ENCODE measurements at regions not wholly inside any gene's neighbourhood (a gene's known extent, or its start where the extent isn't known, plus 50 kb on each side); places are given as distances from the start of the nearest gene placed in this dataset.

DNA sequence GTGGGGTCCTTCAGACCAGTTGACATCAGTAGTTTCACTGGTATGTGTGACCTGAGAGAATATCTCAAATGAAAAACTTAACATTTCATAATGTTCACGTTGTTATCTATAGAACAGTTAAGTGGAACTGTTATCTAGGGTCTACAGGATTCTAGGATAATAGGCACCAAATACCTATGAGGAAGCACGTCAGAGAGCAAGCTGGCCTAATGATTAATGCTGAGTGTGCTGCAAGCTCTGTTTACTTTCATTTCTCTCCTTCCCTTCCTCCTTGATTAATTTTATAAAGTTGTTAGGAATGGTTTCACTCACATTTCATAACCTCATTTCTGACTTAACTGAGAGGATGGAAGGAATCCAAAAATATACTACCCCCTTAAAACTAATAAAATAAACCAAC, 362.5 kb upstream of the ZNF717 start:
- Histone ChIP-seq H3K4me3 (no peak overlapping the region), H3K27me3 (ENCODE audit: low read depth) (no peaks in the 10 kb centered on the region), H3K4me1 (no peaks in the 10 kb centered on the region), H3K36me3 (no peaks in the 10 kb centered on the region), H3K27ac (no peak overlapping the region), H3K9me3 (peaks cover 13% of the 10 kb centered on the region)
- TF ChIP-seq CTCF (IDR thresholded peaks at IDR 0.05): no peak
- ATAC-seq (no peak), DNase-seq (no peak)
- intact Hi-C loops (cut with DNase I): no loop called here

- DNase-seq (no peak), ATAC-seq (no peak)
- H3K27me3 ChIP-seq (ENCODE audit: low read depth): no peaks in the 10 kb centered on the region
- no peaks in the 10 kb centered on the region for H3K36me3 ChIP-seq
- no peak for TF ChIP-seq CTCF (IDR thresholded peaks at IDR 0.05)
- intact Hi-C loops (cut with DNase I): no loop called here
- no peak overlapping the region for H3K4me3 ChIP-seq
- H3K27ac ChIP-seq: no peak overlapping the region
- H3K9me3 ChIP-seq: peaks cover 13% of the 10 kb centered on the region
- no peaks in the 10 kb centered on the region for H3K4me1 ChIP-seq
Measured at GRCh38 chr3:76152028-76152427, 366.7 kb upstream of the ZNF717 start.

DNA sequence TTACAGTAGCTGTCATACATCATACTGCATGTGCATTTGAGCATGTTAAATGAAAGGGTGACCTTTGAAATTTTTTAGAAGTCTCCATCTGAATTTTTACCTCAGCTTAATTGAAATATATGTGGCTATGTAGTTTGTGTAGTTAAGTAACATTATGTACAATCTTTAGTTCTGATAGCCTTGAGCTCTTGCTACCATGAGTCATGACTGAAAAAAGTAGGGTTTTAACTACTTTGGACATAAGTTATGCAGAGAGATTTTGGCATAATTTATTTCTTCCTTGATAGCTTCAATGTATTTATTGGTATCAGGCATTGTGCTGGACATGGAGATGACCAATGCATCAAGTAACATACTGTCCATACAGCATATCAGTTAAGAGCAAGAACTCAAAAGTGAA, 376.5 kb upstream of the ZNF717 start:
- H3K4me3 ChIP-seq: no peak overlapping the region
- no peak overlapping the region for H3K27ac ChIP-seq
- intact Hi-C loops (cut with DNase I): no loop called here
- no peaks in the 10 kb centered on the region for H3K27me3 ChIP-seq (ENCODE audit: low read depth)
- H3K36me3 ChIP-seq: no peaks in the 10 kb centered on the region
- no peaks in the 10 kb centered on the region for H3K9me3 ChIP-seq
- TF ChIP-seq CTCF (IDR thresholded peaks at IDR 0.05): no peak
- DNase-seq: no peak
- no peak for ATAC-seq
- H3K4me1 ChIP-seq: no peaks in the 10 kb centered on the region

DNA sequence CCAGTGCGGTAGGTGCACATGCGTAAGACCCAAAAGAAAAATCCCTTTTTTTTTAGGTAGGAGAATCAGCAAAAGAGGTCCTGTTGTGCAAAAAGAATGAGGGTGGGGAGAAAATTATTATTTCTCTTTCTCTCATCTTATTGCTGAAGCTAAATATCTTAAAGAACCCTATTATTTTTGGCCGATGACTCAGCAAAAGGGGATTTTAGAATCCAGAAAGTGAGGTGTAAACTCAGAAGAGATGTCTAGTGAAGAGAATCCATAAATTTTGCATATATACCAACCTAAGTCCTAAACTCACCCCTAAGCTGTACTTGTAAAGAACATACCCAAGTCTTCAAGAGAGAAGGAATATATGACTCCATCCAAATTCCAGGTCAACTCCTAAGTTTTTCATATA, 386.3 kb upstream of the ZNF717 start:
- intact Hi-C loops (cut with DNase I): no loop called here
- no peak for DNase-seq
- H3K27ac ChIP-seq: no peak overlapping the region
- H3K27me3 ChIP-seq (ENCODE audit: low read depth): no peaks in the 10 kb centered on the region
- no peak overlapping the region for H3K4me3 ChIP-seq
- H3K36me3 ChIP-seq: no peaks in the 10 kb centered on the region
- H3K4me1 ChIP-seq: no peaks in the 10 kb centered on the region
- no peaks in the 10 kb centered on the region for H3K9me3 ChIP-seq
- ATAC-seq: no peak
- TF ChIP-seq CTCF (IDR thresholded peaks at IDR 0.05): no peak

DNA sequence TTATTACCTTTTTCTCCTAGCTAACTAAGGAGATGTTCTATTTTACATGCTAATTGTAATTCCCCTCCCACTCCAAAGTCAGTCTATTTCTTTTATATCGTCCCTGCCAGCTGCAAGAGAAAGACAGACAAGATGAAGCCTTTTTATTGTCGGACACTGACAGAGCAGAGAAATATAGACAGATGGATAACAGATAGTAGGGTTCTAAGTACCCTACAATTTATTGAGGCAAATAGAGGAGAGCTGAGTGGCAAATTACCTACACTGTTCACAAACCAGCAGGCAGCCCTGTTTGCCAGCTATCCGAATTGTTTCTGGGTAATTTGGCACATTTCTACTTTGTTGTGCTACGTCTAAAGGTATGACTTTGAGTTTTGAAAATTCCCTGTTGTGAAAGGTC, 392.3 kb upstream of the ZNF717 start:
- H3K4me1 ChIP-seq: no peaks in the 10 kb centered on the region
- no peaks in the 10 kb centered on the region for H3K36me3 ChIP-seq
- no peak for ATAC-seq
- H3K4me3 ChIP-seq: no peak overlapping the region
- no peak overlapping the region for H3K27ac ChIP-seq
- TF ChIP-seq CTCF (IDR thresholded peaks at IDR 0.05): no peak
- no peaks in the 10 kb centered on the region for H3K9me3 ChIP-seq
- DNase-seq: no peak
- intact Hi-C loops (cut with DNase I): no loop called here
- H3K27me3 ChIP-seq (ENCODE audit: low read depth): no peaks in the 10 kb centered on the region

DNA sequence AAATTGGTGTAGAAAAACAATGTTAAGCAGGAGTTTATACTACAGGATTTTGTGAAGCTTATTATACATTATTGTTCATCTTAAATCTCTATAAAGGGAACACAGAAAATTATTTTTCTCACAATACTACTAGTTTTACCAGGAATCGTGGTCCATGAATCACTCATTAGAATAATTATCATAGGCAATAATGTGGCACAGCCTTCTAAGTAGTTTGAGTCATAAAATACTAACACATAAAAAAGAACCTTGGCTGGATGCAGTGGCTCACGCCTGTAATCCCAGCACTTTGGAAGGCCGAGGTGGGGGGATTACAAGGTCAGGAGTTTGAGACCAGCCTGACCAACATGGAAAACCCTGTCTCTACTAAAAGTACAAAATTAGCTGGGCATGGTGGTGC, 393.1 kb upstream of the ZNF717 start:
- H3K27ac ChIP-seq: no peak overlapping the region
- no peaks in the 10 kb centered on the region for H3K27me3 ChIP-seq (ENCODE audit: low read depth)
- ATAC-seq: no peak
- DNase-seq: no peak
- no peaks in the 10 kb centered on the region for H3K4me1 ChIP-seq
- TF ChIP-seq CTCF (IDR thresholded peaks at IDR 0.05): no peak
- H3K36me3 ChIP-seq: no peaks in the 10 kb centered on the region
- intact Hi-C loops (cut with DNase I): no loop called here
- no peaks in the 10 kb centered on the region for H3K9me3 ChIP-seq
- H3K4me3 ChIP-seq: no peak overlapping the region

Data from lower lobe of right lung (tissue), 2 donors.